ENCODE measurements at regions not wholly inside any gene's neighbourhood (a gene's known extent, or its start where the extent isn't known, plus 50 kb on each side); places are given as distances from the start of the nearest gene placed in this dataset.

GRCh38 chr11:32161293-32161692 is 70.4 kb downstream of the RCN1 start:
- DNase-seq: no peak

DNA sequence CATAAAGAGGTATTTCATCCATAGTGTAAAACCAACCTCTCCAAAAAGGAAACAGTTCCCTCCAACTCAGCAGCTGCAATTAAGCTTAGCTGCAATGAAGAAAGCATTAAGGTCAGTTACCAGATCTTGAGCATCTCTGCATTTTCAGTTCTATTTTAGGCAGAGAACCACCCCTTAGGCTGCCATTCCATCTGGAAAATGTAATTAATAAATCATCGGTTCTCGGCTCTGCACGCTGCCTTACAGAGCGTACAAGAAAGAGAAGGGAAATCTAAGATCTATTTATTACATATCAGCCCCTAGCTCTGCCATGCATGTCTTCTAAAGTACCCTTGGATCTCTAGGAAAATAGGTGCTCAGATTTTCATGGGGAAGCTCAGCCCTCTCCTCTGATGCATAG is 71.5 kb downstream of the RCN1 start:
- no peak for DNase-seq

DNA sequence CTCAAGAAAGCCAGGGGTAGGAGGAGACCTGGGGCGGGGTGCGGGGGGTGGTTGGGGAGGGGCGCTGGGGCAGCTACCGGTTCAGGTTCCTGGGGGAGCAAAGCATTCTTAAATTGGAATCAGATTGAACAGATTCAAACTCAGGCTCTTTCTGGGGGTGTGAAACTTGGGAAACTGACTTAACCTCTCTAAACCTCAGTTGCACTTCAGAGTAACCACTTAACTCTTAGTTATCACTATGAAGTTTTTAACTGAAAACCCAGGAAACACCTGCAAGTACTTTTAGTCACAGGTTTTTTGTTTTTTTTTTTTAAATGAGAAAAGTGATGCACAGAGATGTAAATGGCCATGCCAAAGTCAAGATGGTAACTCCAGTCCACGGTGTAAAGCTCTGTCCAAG is 72.0 kb downstream of the RCN1 start:
- no peak for DNase-seq

DNA sequence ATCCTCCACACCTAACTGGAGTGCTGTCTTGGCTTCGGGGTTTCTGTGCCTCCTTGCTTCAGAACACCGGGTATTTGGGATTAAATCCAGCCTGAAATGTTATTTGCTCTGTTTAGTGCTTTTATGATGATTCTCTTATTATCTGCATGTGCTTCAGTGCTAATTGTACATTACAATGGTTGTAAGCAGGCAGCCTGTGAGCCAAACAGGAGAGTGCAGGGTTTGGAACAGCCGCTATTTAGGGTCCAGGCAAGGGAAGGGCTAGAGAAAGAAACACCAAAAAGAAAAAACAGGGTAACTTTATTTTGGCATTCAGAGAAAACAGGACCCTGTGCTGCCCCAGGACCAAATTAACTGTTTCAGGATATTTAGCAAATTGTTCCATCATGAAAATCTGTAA is 72.7 kb downstream of the RCN1 start:
- no peak for DNase-seq

- DNase-seq: no peak
Observed at GRCh38 chr11:32164836-32165235, 74.0 kb downstream of the RCN1 start.

GRCh38 chr11:32168924-32169323 is 78.0 kb downstream of the RCN1 start:
- no peak for DNase-seq

DNA sequence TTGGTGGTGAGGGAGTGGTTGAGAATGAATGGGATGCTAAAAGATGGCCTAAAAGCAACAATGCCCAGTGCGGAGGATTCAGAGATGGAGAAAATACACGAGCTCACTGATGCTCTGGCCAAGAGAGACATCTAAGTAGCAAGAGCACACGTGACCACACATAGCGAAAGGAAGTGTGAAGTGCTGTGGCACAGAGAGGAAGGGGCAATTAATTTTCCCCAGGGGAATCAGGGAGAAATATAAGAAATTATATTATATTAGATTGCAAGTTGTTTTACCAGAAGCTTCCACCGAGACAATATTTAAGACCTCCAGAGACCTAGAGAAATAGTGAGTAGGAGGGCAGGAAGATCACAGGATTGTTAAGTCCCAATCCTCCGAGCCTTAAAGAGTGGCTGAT is 80.6 kb downstream of the RCN1 start:
- DNase-seq: no peak

DNA sequence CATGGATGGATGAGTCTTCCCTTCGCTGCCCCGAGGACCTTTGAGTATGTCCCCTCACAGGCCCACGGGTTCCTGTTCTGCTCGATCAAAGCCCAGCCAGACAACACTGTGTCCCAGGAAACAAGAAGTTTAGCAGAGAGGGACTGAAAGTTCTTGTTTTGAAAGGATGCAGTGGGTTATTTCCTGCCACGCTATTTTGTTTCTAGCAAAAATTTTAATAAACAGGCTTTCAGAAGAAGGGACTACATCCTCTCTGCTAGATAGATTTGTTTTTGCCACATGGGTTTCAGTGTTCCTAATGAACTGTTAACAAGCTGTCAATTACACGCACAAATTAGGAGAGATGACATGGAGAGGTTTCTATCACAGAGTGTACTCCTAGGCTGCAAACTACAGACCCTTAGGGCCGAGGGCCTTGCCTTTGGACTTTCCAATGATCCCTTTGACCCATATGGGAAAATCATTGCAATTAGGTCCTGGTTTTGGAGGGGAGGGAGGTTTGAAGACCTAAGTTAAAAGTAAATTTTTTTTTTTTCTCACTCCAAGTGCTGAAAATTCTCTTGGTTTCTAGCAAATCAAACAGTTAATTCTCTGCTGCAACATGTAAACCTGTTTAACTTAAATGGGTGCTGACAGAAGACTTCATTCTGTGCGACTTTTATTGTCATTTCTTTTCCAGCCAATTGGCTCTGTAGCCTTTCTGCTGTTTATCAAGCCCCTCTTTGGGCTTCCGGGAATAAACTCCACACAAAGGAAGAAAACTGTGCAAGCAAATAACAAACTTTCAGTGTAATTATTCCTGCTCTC is 81.4 kb downstream of the RCN1 start:
- no peak for DNase-seq

- peak; percentile 12 for DNase-seq
Observed at GRCh38 chr11:32172848-32173834, 82.3 kb downstream of the RCN1 start.

- DNase-seq: no peak
Observed at GRCh38 chr11:32173977-32174376, 83.1 kb downstream of the RCN1 start.

DNA sequence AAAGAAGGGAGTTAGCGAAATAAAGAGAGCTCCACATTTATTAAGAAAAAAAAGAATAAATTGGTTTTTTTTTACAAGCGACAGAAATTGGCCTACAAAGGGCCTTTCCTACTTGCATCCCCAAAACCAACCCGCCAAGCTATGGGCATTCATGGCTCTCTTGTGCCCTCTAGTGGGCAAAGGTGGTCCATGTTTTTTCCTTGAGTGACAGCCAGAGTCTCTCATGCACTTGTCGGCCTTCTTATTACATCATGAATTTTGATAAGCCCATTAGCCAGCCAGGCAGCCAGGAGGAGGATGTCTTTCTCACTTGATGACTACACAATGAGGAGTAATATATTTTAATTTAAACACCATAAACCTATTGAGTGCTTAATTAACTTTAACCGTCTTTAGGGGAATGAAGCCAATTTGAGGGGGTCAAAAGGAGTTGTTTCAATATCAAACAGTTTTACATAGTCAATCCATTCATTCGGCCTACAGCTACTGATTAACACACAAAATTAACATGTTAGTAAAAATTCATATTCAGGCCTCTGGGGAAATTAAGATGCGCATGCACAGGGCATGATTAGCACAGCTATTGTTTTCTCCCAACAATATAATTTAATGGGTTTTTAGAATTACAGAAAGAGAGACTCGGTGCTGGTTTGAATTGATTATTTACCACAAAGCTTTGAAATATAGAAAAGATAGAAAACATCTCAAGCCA is 85.5 kb downstream of the RCN1 start:
- DNase-seq: peak; percentile 80

DNA sequence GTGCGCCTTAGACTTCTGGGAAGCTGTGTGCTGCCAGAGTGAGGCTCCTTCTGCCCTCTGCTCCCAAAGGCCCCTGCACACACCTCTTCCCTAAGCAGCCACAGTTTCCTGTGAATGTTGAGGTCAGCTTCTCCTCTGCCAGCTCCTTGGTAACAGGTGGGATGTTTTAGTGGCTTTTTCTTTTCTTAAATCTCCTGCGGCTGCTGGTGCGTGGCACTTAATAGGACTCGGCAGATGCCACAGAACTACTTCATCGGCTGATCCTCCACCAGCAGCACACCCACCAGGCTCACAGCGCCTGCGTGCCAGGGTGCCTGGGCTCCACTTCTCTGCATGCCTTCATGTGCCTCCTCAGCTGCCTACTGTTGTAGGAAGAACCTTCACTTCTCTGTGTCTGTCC is 87.8 kb downstream of the RCN1 start:
- DNase-seq: no peak

GRCh38 chr11:32183512-32183911 is 92.6 kb downstream of the RCN1 start:
- no peak for DNase-seq

- DNase-seq: no peak
Observed at GRCh38 chr11:32184041-32184722, 93.3 kb downstream of the RCN1 start.

- DNase-seq: no peak
Observed at GRCh38 chr11:32184723-32185376, 94.0 kb downstream of the RCN1 start.

DNA sequence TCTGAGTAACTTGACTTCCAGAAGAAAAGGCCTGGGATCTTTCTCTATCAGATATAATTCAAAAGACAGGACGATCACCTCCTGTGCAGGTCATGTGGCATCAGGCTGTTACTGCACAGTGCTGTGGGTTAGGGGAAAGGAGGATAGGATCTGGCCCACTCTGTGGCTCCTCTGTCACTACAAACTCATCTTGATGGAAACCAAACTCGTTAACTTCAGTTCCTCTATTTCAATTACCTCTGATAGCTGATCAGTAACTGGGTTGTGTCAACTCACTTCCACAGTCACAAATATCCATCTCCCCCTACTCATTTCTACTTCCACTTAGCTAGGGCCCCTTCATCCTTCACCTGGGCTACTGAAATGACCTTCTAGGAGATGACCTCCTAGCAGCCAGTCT is 95.2 kb downstream of the RCN1 start:
- DNase-seq: no peak

- no peak for DNase-seq
Observed at GRCh38 chr11:32187111-32187510, 96.2 kb downstream of the RCN1 start.

DNA sequence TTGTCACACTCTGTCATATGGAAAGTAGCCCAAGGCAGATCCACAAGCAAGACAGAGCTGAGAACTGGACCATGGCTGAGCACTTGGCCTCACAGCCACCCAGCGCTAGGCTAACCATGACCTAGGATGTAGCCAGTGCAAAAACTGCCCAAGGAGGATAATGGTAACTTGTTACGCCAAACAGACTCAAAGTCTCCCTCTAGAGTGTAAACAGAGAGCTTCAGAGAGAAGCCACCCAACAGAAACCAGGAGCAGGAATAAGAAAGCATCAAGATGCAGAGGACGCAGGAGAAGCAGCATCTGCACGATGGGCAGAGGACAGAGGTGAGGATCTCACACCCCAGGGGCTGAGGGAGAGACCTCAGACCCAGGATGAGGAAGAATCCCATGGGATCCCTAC is 97.9 kb downstream of the RCN1 start:
- no peak for DNase-seq

- no peak for DNase-seq
Observed at GRCh38 chr11:32196137-32196536, 105.3 kb downstream of the RCN1 start.

DNA sequence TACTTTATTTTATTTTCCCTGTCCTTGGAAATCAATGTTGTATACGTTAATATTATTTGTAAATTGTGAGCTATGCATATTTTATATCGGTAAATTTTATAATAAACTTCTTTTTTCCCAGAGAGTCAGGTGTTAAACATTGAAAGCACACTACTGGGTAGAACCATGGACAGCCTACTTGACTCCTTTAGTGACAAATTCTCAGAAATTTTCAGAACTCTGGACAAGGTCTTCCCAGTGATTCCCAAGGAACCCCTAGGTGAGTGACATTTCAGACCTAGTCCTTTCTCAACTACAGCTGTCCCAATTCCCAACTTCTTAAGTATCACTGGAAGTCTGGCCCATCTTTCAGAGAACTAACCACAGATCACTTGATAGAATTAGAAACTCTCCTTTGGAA is 107.2 kb downstream of the RCN1 start:
- DNase-seq: no peak

GRCh38 chr11:32200136-32200847 is 109.4 kb downstream of the RCN1 start:
- DNase-seq: no peak

GRCh38 chr11:32204751-32205150 is 113.9 kb downstream of the RCN1 start:
- DNase-seq: no peak

Measured in CD4-positive, alpha-beta T cell treated with Interleukin-12 subunit alpha and Interleukin-12 subunit beta, for 1 hour (primary cell).